ENCODE measurements at regions not wholly inside any gene's neighbourhood (a gene's known extent, or its start where the extent isn't known, plus 50 kb on each side); places are given as distances from the start of the nearest gene placed in this dataset.
A peak's percentile ranks its signal among the peaks of the same experiment; 100 is the strongest.

- no peak for DNase-seq (ENCODE audit: low read depth)
Measured at GRCh38 chr2:195495966-195496365, 161.1 kb upstream of the SLC39A10 start.

- no peak for DNase-seq (ENCODE audit: low read depth)
Measured at GRCh38 chr2:195495351-195495750, 161.7 kb upstream of the SLC39A10 start.

- no peak for DNase-seq (ENCODE audit: low read depth)
Measured at GRCh38 chr2:195494451-195494850, 162.6 kb upstream of the SLC39A10 start.

GRCh38 chr2:195493416-195493815 lies 163.6 kb upstream of the SLC39A10 start:
- DNase-seq (ENCODE audit: low read depth) = no peak

- no peak for DNase-seq (ENCODE audit: low read depth)
Measured at GRCh38 chr2:195490319-195490718, 166.7 kb upstream of the SLC39A10 start.

GRCh38 chr2:195489101-195489500 lies 167.9 kb upstream of the SLC39A10 start:
- no peak for DNase-seq (ENCODE audit: low read depth)

GRCh38 chr2:195488567-195488966 lies 168.5 kb upstream of the SLC39A10 start:
- DNase-seq (ENCODE audit: low read depth) = peak; percentile 18

GRCh38 chr2:195486987-195487644 lies 169.9 kb upstream of the SLC39A10 start:
- peak; percentile 93 for DNase-seq (ENCODE audit: low read depth)

GRCh38 chr2:195486520-195486919 lies 170.5 kb upstream of the SLC39A10 start:
- DNase-seq (ENCODE audit: low read depth) = peak; percentile 10

- DNase-seq (ENCODE audit: low read depth) = no peak
Measured at GRCh38 chr2:195482010-195482409, 175.0 kb upstream of the SLC39A10 start.

GRCh38 chr2:195480121-195480520 lies 176.9 kb upstream of the SLC39A10 start:
- DNase-seq (ENCODE audit: low read depth) = no peak

GRCh38 chr2:195479407-195479806 lies 177.6 kb upstream of the SLC39A10 start:
- no peak for DNase-seq (ENCODE audit: low read depth)

- DNase-seq (ENCODE audit: low read depth) = peak; percentile 71
Measured at GRCh38 chr2:195477996-195478382, 179.0 kb upstream of the SLC39A10 start.

GRCh38 chr2:195477248-195477995 lies 179.6 kb upstream of the SLC39A10 start:
- peak; percentile 90 for DNase-seq (ENCODE audit: low read depth)

GRCh38 chr2:195475336-195475735 lies 181.7 kb upstream of the SLC39A10 start:
- DNase-seq (ENCODE audit: low read depth) = no peak

GRCh38 chr2:195473862-195474261 lies 183.2 kb upstream of the SLC39A10 start:
- no peak for DNase-seq (ENCODE audit: low read depth)

GRCh38 chr2:195472501-195473234 lies 184.4 kb upstream of the SLC39A10 start:
- no peak for DNase-seq (ENCODE audit: low read depth)

GRCh38 chr2:195471807-195472206 lies 185.2 kb upstream of the SLC39A10 start:
- no peak for DNase-seq (ENCODE audit: low read depth)

GRCh38 chr2:195471163-195471562 lies 185.9 kb upstream of the SLC39A10 start:
- DNase-seq (ENCODE audit: low read depth) = no peak

GRCh38 chr2:195470622-195471021 lies 186.4 kb upstream of the SLC39A10 start:
- no peak for DNase-seq (ENCODE audit: low read depth)

- DNase-seq (ENCODE audit: low read depth) = no peak
Measured at GRCh38 chr2:195468771-195469170, 188.3 kb upstream of the SLC39A10 start.

- DNase-seq (ENCODE audit: low read depth) = no peak
Measured at GRCh38 chr2:195466427-195466826, 190.6 kb upstream of the SLC39A10 start.

GRCh38 chr2:195461010-195461409 lies 196.0 kb upstream of the SLC39A10 start:
- DNase-seq (ENCODE audit: low read depth) = no peak

Measured in iris pigment epithelial cell (primary cell).